Nephron (organoid): ENCODE measurements at regions not wholly inside any gene's neighbourhood (a gene's known extent, or its start where the extent isn't known, plus 50 kb on each side); places are given as distances from the start of the nearest gene placed in this dataset.

ENCODE experiments used
- H3K27ac Mint-ChIP-seq, 3 experiments: 2 replicates each; pipeline ENCODE4 v1.8.0; 2020; ENCODE audit warnings: mixed read lengths in 3 of 3, mild to moderate bottlenecking in 2 of 3, moderate library complexity in 1 of 3
- H3K27me3 Mint-ChIP-seq: 2 replicates; pipeline ENCODE4 v1.8.0; 2021; ENCODE audit warnings: low read depth, mild to moderate bottlenecking, moderate library complexity, mixed read lengths
- H3K36me3 Mint-ChIP-seq: 2 replicates; pipeline ENCODE4 v1.8.0; 2020; ENCODE audit warnings: low read depth, mixed read lengths
- H3K4me1 Mint-ChIP-seq: 2 replicates; pipeline ENCODE4 v1.8.0; 2020; ENCODE audit warnings: mixed read lengths
- H3K4me3 Mint-ChIP-seq, 3 experiments: 2 replicates each; pipeline ENCODE4 v1.8.0; 2020; ENCODE audit warnings: mild to moderate bottlenecking in 3 of 3, mixed read lengths in 3 of 3, moderate library complexity in 2 of 3
- H3K9me3 Mint-ChIP-seq: 2 replicates; pipeline ENCODE4 v1.8.0; 2020; ENCODE audit warnings: mixed read lengths
- CTCF ChIP-seq, 3 experiments: fragments of 200-600 bp; sonication (generic); IDR thresholded peaks; one replicate each; pipeline ENCODE4 v1.5.0; 2021; ENCODE audit warnings: antibody characterized with exemption in 3 of 3; ENCODE audit not compliant: unreplicated experiment in 3 of 3

DNA sequence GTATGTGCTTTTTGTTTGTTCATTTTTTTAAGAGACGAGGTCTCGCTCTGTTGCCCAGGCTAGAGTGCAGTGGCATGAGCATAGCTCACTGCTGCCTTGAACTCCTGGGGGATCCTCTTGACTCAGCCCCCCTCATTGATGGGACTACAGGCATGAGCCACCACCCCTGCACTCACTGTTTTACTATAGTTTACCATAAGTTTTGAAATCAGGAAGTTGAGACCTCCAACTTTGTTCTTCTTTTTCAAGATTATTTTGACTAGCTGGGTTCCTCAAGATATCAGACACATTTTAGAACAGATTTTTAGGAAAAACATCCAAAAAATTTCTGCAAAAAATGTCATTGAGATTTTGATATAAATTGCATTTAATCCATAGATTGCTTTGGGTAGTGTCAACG, 120.4 kb upstream of the FGGY start:
- Mint-ChIP-seq H3K9me3 (peaks cover 6% of the 10 kb centered on the region), H3K4me3 (no peak overlapping the region), H3K27ac (no peak overlapping the region), H3K4me1 (peaks cover 19% of the 10 kb centered on the region), H3K27me3 (no peaks in the 10 kb centered on the region), H3K36me3 (no peaks in the 10 kb centered on the region)
- TF ChIP-seq CTCF (IDR thresholded peaks at IDR 0.05; ENCODE audit: unreplicated experiment in 3 of 3): no peak

DNA sequence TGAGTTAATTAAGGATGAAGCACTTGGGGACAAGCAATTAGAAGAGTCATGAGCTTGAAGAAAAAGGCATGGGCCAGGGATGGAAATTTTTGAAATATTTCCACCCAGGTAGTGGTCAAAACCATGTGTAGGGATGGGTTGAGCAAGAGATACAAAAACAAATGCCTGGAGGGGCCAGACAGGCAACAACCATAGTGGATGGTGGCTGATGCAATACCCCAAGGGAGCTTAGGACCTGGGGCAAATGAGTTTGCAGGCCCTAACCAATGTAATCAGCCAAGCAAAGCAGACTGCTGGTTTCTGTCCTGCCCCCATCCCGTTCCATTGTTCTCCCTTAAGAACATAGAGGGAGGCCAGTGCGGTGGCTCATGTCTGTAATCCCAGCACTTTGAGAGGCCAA, 119.1 kb upstream of the FGGY start:
- Mint-ChIP-seq H3K4me3 (no peak overlapping the region), H3K9me3 (peaks cover 6% of the 10 kb centered on the region), H3K27ac (peak overlapping the region; percentile 8 to 22 (median 11)), H3K4me1 (peaks cover 19% of the 10 kb centered on the region), H3K27me3 (no peaks in the 10 kb centered on the region), H3K36me3 (no peaks in the 10 kb centered on the region)
- TF ChIP-seq CTCF (IDR thresholded peaks at IDR 0.05; ENCODE audit: unreplicated experiment in 3 of 3): no peak

GRCh38 chr1:59178339-59179187, 118.3 kb upstream of the FGGY start:
- Mint-ChIP-seq H3K36me3 (no peaks in the 10 kb centered on the region), H3K27me3 (no peaks in the 10 kb centered on the region), H3K4me3 (no peak overlapping the region), H3K9me3 (peaks cover 6% of the 10 kb centered on the region), H3K27ac (peak overlapping the region; percentile 22 to 68 (median 62)), H3K4me1 (peaks cover 15% of the 10 kb centered on the region)
- TF ChIP-seq CTCF (IDR thresholded peaks at IDR 0.05; ENCODE audit: unreplicated experiment in 3 of 3): no peak

- Mint-ChIP-seq H3K36me3 (no peaks in the 10 kb centered on the region), H3K4me3 (no peak overlapping the region), H3K9me3 (peaks cover 6% of the 10 kb centered on the region), H3K27ac (no peak overlapping the region), H3K4me1 (peaks cover 18% of the 10 kb centered on the region), H3K27me3 (no peaks in the 10 kb centered on the region)
- TF ChIP-seq CTCF (IDR thresholded peaks at IDR 0.05; ENCODE audit: unreplicated experiment in 3 of 3): no peak
Observed at GRCh38 chr1:59179673-59180072, 117.2 kb upstream of the FGGY start.

DNA sequence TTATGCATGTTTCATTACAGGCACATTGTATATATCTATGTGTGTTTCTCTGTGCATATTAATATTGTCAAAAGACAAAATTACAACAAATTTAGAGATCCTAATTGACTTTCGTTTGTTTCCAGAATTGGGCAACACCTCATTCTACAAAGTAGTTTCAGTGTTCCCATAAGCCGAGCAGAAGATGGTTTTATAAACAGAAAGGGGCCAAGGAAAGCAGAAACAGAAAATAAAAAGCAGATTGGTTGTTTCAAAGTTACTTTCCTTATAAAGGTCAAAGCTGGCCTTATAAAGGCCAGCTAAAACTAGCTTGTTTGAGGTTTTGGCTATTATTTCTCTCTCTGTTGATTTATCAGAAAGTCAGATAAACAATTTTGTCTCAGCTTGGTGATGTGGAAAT, 116.2 kb upstream of the FGGY start:
- H3K9me3 Mint-ChIP-seq: peaks cover 6% of the 10 kb centered on the region
- H3K4me1 Mint-ChIP-seq: peaks cover 22% of the 10 kb centered on the region
- no peak overlapping the region for H3K27ac Mint-ChIP-seq
- H3K36me3 Mint-ChIP-seq: no peaks in the 10 kb centered on the region
- H3K27me3 Mint-ChIP-seq: no peaks in the 10 kb centered on the region
- H3K4me3 Mint-ChIP-seq: no peak overlapping the region
- no peak for TF ChIP-seq CTCF (IDR thresholded peaks at IDR 0.05; ENCODE audit: unreplicated experiment in 3 of 3)
